Esophagus muscularis mucosa (tissue), 4 donors: ENCODE measurements at regions not wholly inside any gene's neighbourhood (a gene's known extent, or its start where the extent isn't known, plus 50 kb on each side); places are given as distances from the start of the nearest gene placed in this dataset.

ENCODE experiments used
- DNase-seq: peaks from one replicate; pipeline ENCODE4 v3.0.0-alpha.2; 2017; ENCODE audit errors: extremely low spot score
- H3K27ac ChIP-seq, 4 donors: fragments of 200-600 bp; sonication (generic); replicated peaks in 1 of 4; 1 replicate in 3 of 4; 2 replicates in 1 of 4; pipeline ENCODE4 v1.5.1; 2016 to 2019; ENCODE audit warnings: mild to moderate bottlenecking in 1 of 4
- H3K27me3 ChIP-seq, 4 donors: fragments of 200-600 bp; sonication (generic); one replicate each; pipeline versions ENCODE4 v1.5.1 to v1.6.0; 2016 to 2019
- H3K36me3 ChIP-seq, 4 donors: fragments of 200-600 bp; sonication (generic); one replicate each; pipeline ENCODE4 v1.5.1; 2016 to 2019
- H3K4me1 ChIP-seq, 4 donors: fragments of 200-600 bp; sonication (generic); one replicate each; pipeline ENCODE4 v1.5.1; 2016 to 2019
- H3K4me3 ChIP-seq, 4 donors: fragments of 200-600 bp; sonication (generic); 1 replicate in 2 of 4; 2 replicates in 2 of 4; pipeline ENCODE4 v1.5.1; 2016 to 2019; ENCODE audit warnings: mild to moderate bottlenecking in 4 of 4, moderate library complexity in 1 of 4
- H3K9me3 ChIP-seq, 4 donors: fragments of 200-600 bp; sonication (generic); 1 replicate in 3 of 4; 2 replicates in 1 of 4; pipeline ENCODE4 v1.5.1; 2016 to 2019
- EP300 ChIP-seq: sonication (generic); formaldehyde crosslinking; IDR thresholded peaks from one replicate; pipeline ENCODE4 v1.6.1; 2017; ENCODE audit warnings: antibody characterized with exemption
- POLR2A ChIP-seq: fragments of 450-650 bp; IDR thresholded peaks from one replicate; pipeline ENCODE4 v1.6.1; 2017; ENCODE audit warnings: antibody characterized with exemption, moderate library complexity, mild to moderate bottlenecking, low read depth
- POLR2AphosphoS5 ChIP-seq, 2 donors: sonication (generic); formaldehyde crosslinking; IDR thresholded peaks; one replicate each; pipeline ENCODE4 v1.6.1; 2017; ENCODE audit warnings: antibody characterized with exemption in 2 of 2
- WGBS: methylation state at CpG from one replicate; pipeline ENCODE4 v1.1.5; 2018; 5-methylcytosine and 5-hydroxymethylcytosine counted together
- intact Hi-C: fragments of 100-400 bp; cut with DNase I; formaldehyde crosslinking; loops from one replicate; pipeline ENCODE4 v1.15.1; 2023
- TF ChIP-seq, protein P1 (sequence below), 3 experiments: fragments of 200-600 bp in 2 of 3; fragments of 450-650 bp in 1 of 3; sonication (generic) in 2 of 3; IDR thresholded peaks; one replicate each; pipeline ENCODE4 v1.5.1; 2017 to 2019; ENCODE audit warnings: antibody characterized with exemption in 3 of 3, mild to moderate bottlenecking in 2 of 3, moderate library complexity in 1 of 3

DNA sequence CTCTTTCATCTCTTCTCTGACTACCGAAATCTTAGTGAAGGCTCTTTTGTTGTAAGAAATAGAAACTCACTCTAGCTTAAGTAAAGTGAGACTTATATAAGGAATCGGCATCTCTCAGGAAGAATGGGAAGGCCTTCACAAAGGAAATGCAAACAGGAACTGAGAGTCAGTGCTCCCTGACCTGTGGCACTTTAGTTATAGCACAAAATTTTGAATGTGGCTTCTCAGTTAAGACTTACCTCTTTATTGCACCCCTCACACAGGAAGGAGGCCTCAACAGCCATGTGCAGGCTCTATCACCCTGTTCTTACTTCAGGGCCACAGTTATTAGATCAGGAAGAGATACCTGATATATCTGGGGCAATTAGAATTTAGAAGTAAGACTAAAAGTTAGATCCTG is 224.7 kb upstream of the EGLN3 start:
- Histone ChIP-seq H3K27ac (no peak overlapping the region), H3K4me3 (no peak overlapping the region), H3K27me3 (no peaks in the 10 kb centered on the region), H3K9me3 (no peaks in the 10 kb centered on the region), H3K4me1 (peaks cover 7 to 26% (median 23%) of the 10 kb centered on the region in 4 donors), H3K36me3 (no peaks in the 10 kb centered on the region)
- WGBS: 76% methylated on average over 2 of the region's 2 CpGs
- DNase-seq: no peak
- intact Hi-C loops: no loop called here
- TF ChIP-seq POLR2AphosphoS5 (IDR thresholded peaks at IDR 0.05) (no peak), POLR2A (no peak), EP300 (no peak)
- TF ChIP-seq, protein P1, sequence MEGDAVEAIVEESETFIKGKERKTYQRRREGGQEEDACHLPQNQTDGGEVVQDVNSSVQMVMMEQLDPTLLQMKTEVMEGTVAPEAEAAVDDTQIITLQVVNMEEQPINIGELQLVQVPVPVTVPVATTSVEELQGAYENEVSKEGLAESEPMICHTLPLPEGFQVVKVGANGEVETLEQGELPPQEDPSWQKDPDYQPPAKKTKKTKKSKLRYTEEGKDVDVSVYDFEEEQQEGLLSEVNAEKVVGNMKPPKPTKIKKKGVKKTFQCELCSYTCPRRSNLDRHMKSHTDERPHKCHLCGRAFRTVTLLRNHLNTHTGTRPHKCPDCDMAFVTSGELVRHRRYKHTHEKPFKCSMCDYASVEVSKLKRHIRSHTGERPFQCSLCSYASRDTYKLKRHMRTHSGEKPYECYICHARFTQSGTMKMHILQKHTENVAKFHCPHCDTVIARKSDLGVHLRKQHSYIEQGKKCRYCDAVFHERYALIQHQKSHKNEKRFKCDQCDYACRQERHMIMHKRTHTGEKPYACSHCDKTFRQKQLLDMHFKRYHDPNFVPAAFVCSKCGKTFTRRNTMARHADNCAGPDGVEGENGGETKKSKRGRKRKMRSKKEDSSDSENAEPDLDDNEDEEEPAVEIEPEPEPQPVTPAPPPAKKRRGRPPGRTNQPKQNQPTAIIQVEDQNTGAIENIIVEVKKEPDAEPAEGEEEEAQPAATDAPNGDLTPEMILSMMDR (IDR thresholded peaks at IDR 0.05): no peak

DNA sequence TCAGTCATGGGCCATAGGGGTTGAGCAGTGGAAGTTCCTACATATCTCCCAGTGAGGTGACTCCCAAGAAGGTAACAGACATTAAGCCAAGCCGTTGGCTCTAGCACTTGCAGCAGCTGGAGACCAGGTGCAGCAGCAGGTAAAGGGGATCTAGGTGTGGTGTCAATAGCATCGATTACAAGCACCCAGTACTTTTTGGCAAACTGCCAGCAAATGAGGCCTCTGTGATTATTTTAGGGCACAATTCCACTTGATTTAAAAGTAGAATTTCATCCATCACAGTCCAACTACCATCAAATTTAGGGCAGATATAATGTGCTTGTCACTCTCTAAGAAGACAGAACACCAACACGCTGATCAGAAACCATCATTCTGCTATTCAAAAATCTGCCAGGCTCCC is 224.1 kb upstream of the EGLN3 start:
- intact Hi-C loops: no loop called here
- no peaks in the 10 kb centered on the region for H3K36me3 ChIP-seq
- H3K27ac ChIP-seq: no peak overlapping the region
- peaks cover 7 to 27% (median 25%) of the 10 kb centered on the region in 4 donors for H3K4me1 ChIP-seq
- 82% methylated on average over 2 of the region's 3 CpGs for WGBS
- DNase-seq: no peak
- no peaks in the 10 kb centered on the region for H3K9me3 ChIP-seq
- no peak for TF ChIP-seq POLR2A
- no peaks in the 10 kb centered on the region for H3K27me3 ChIP-seq
- H3K4me3 ChIP-seq: no peak overlapping the region

DNA sequence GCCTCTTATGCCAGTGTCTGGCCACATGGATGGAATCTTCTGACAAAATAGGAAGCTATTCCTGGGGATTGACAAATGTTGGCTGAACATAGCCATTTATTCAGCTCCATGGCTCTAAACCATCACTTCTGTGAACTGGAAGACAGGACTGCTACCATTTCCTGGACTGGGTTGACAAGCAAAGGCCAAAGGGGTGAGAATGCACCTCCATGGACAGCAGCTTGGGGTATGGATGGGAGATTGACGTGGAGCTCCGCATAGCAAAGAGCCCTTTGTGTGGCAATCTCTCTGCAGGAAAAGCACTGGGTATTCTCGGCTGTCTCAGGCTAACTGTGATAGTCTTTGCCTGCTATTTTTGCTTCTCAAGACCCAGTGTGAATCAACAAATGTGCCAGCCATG is 223.0 kb upstream of the EGLN3 start:
- Histone ChIP-seq H3K4me3 (no peak overlapping the region), H3K9me3 (no peaks in the 10 kb centered on the region), H3K27ac (no peak overlapping the region), H3K36me3 (no peaks in the 10 kb centered on the region), H3K27me3 (no peaks in the 10 kb centered on the region), H3K4me1 (peaks cover 7 to 32% (median 29%) of the 10 kb centered on the region in 4 donors)
- TF ChIP-seq POLR2A (no peak), POLR2AphosphoS5 (IDR thresholded peaks at IDR 0.05) (no peak), EP300 (no peak)
- no peak for DNase-seq
- intact Hi-C loops: no loop called here
- 93% methylated on average over 3 of the region's 3 CpGs for WGBS

DNA sequence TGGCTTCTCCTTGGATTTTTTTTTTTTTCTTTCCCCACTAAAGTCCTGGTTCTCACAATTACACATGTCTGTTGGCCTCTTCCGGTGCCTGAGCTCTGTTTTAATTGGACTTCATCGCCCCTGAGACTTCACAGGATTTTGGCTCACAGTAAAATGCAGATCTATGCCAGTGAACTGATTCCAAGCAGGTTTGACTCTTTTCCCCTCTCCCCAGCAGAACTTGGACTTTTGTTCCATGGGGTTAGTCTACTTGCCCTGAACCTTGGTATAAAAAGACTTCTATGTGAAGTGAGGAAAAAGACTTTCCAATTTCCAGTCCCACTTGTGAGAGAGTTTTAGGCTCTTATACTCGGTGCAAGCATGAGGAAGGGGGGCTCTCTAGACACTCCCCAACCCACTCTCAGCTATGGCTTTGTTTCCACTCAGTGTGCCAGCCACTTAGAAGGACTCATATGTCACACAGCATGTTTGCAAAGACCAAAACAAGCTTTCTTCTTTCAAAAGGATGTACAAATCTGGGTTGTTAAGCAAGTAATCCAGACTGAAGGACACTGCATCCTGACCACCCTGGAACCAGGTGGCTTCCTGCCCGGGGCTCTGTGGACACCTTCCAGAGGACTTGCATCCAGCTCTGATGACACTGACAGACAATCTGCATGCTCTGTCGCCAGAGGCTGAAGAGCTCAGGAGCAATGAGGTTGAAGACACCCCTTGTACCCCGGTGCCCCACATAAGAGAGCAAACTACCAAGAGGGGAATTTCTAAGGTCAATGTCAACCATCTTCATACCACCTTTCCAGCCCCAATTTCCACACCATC is 221.9 kb upstream of the EGLN3 start:
- TF ChIP-seq POLR2AphosphoS5 (IDR thresholded peaks at IDR 0.05): no peak
- DNase-seq: no peak
- 42% methylated on average over 6 of the region's 6 CpGs for WGBS
- no peak overlapping the region for H3K4me3 ChIP-seq
- no peaks in the 10 kb centered on the region for H3K27me3 ChIP-seq
- H3K27ac ChIP-seq: no peak overlapping the region
- peaks cover 7 to 32% (median 29%) of the 10 kb centered on the region in 4 donors for H3K4me1 ChIP-seq
- no peaks in the 10 kb centered on the region for H3K9me3 ChIP-seq
- intact Hi-C loops: no loop called here
- no peaks in the 10 kb centered on the region for H3K36me3 ChIP-seq

DNA sequence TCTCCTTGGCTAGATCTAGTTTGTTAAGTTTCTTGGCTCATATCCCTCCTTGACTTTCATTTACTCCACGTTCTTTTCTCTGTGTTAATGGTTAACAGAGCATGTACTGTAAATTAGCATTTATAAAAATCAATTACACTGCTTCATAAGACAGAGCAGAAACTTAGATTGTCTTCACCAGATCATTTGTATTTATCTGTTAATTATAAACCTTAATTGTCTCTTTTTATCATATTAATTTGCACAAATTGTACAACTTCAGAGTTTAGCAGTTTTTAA is 221.2 kb upstream of the EGLN3 start:
- H3K36me3 ChIP-seq: no peaks in the 10 kb centered on the region
- no peak overlapping the region for H3K27ac ChIP-seq
- DNase-seq: no peak
- H3K4me3 ChIP-seq: no peak overlapping the region
- H3K9me3 ChIP-seq: no peaks in the 10 kb centered on the region
- intact Hi-C loops: no loop called here
- no peak for TF ChIP-seq POLR2AphosphoS5 (IDR thresholded peaks at IDR 0.05)
- no peak for TF ChIP-seq EP300
- TF ChIP-seq, protein P1 (IDR thresholded peaks at IDR 0.05): no peak
- TF ChIP-seq POLR2A: no peak
- WGBS: 29% methylated on average over 1 of the region's 1 CpG
- peaks cover 7 to 32% (median 29%) of the 10 kb centered on the region in 4 donors for H3K4me1 ChIP-seq
- no peaks in the 10 kb centered on the region for H3K27me3 ChIP-seq

DNA sequence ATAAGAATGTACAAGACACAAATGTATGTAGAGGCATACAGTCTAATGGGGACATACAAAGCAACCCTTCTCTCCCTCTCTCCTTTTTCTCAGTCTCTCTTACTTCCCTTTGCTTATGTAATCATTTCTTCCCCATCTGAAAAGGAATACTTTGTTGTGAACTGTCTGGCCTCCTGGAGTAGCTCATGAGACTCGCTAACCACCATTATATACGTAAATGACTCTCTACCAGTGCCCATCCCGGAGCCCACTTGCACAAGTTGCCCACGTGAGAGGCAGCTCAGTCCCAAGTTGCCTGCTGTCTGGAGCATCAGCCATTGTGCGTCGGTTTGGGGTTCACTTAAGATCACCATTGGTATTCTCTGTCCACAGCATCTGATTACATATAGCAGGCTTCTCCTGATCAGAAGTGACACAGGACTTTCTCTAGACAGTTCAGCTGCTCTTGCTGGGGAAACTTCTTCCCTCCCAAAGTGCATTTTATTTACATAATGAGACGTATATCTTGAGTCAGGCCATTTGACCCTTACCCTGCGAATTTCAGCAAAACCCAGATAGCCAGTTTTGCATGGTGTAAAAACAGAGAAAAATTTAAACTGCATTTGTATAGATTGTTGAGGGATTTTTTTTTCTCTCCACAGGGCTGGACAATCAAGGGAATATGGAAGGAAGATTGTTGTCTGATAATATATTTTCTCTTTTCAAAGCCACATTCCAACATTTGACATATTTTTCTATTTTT is 220.7 kb upstream of the EGLN3 start:
- 88% methylated on average over 8 of the region's 8 CpGs for WGBS
- TF ChIP-seq POLR2A (no peak), EP300 (no peak), POLR2AphosphoS5 (IDR thresholded peaks at IDR 0.05) (no peak)
- TF ChIP-seq, protein P1 (IDR thresholded peaks at IDR 0.05): no peak
- H3K27ac ChIP-seq: no peak overlapping the region

More for the DNA sequence above, 220.7 kb upstream of the EGLN3 start:
- Histone ChIP-seq H3K4me1 (peaks cover 7 to 32% (median 29%) of the 10 kb centered on the region in 4 donors), H3K36me3 (no peaks in the 10 kb centered on the region), H3K27me3 (no peaks in the 10 kb centered on the region), H3K9me3 (no peaks in the 10 kb centered on the region), H3K4me3 (no peak overlapping the region)
- intact Hi-C loops: no loop called here
- no peak for DNase-seq
